Liver (tissue), 3 donors: ENCODE measurements at regions not wholly inside any gene's neighbourhood (a gene's known extent, or its start where the extent isn't known, plus 50 kb on each side); places are given as distances from the start of the nearest gene placed in this dataset.

Experiments used
- ATF3 ChIP-seq: IDR thresholded peaks from 2 replicates; pipeline ENCODE4 v1.6.1; 2016; ENCODE audit warnings: antibody characterized with exemption
- CTCF ChIP-seq: fragments of 150-350 bp; IDR thresholded peaks from 2 replicates; pipeline ENCODE4 v1.5.1; 2017; ENCODE audit warnings: improper control_type of control experiment, low read depth, low read length; ENCODE audit not compliant: missing input control
- EGR1 ChIP-seq, 2 donors: IDR thresholded peaks; 2 replicates each; pipeline ENCODE4 v1.6.1; 2016 to 2018; ENCODE audit warnings: antibody characterized with exemption in 2 of 2, low read depth in 2 of 2
- FOXA1 ChIP-seq: IDR thresholded peaks from 2 replicates; pipeline ENCODE4 v1.6.1; 2016; ENCODE audit warnings: antibody characterized with exemption
- GABPA ChIP-seq, 2 donors: IDR thresholded peaks in 1 of 2; conservative IDR thresholded peaks in 1 of 2; 2 replicates each; pipeline ENCODE4 v1.6.1; 2016; ENCODE audit warnings: antibody characterized with exemption in 2 of 2, mild to moderate bottlenecking in 1 of 2, moderate library complexity in 1 of 2
- HNF4A ChIP-seq, 2 donors: conservative IDR thresholded peaks; 2 replicates each; pipeline ENCODE4 v1.6.1; 2016; ENCODE audit warnings: antibody characterized with exemption in 2 of 2, mild to moderate bottlenecking in 2 of 2
- JUND ChIP-seq, 2 donors: IDR thresholded peaks; 2 replicates each; pipeline ENCODE4 v1.6.1; 2016; ENCODE audit warnings: antibody characterized with exemption in 2 of 2
- NR2F2 ChIP-seq: IDR thresholded peaks from 2 replicates; pipeline ENCODE4 v1.6.1; 2016; ENCODE audit warnings: antibody characterized with exemption
- RAD21 ChIP-seq, 2 donors: IDR thresholded peaks; 2 replicates each; pipeline ENCODE4 v1.6.1; 2016; ENCODE audit warnings: antibody characterized with exemption in 2 of 2, mild to moderate bottlenecking in 2 of 2
- REST ChIP-seq: IDR thresholded peaks from 2 replicates; pipeline ENCODE4 v1.6.1; 2016; ENCODE audit warnings: antibody characterized with exemption, mild to moderate bottlenecking
- SP1 ChIP-seq: IDR thresholded peaks from 2 replicates; pipeline ENCODE4 v1.6.1; 2018; ENCODE audit warnings: antibody characterized with exemption, mild to moderate bottlenecking
- TAF1 ChIP-seq: conservative IDR thresholded peaks from 2 replicates; pipeline ENCODE4 v1.6.1; 2016; ENCODE audit warnings: antibody characterized with exemption, mild to moderate bottlenecking
- YY1 ChIP-seq: IDR thresholded peaks from 2 replicates; pipeline ENCODE4 v1.6.1; 2016; ENCODE audit warnings: antibody characterized with exemption, mild to moderate bottlenecking
- ZBTB33 ChIP-seq: IDR thresholded peaks from 2 replicates; pipeline ENCODE4 v1.6.1; 2016; ENCODE audit warnings: antibody characterized with exemption
- donor health status: healthy.
- donor health status: healthy.

- no peak for TF ChIP-seq EGR1 (IDR thresholded peaks at IDR 0.05; ENCODE audit: low read depth in 2 of 2)
- no peak for TF ChIP-seq CTCF
- TF ChIP-seq FOXA1 = no peak
- TF ChIP-seq TAF1 = no peak
- no peak for TF ChIP-seq SP1
- no peak for TF ChIP-seq GABPA (IDR thresholded peaks at IDR 0.05 in 1 of 2, conservative IDR thresholded peaks at IDR 0.05 in 1 of 2)
- TF ChIP-seq RAD21 (IDR thresholded peaks at IDR 0.05) = no peak
- no peak for TF ChIP-seq ATF3
- TF ChIP-seq ZBTB33 = no peak
- no peak for TF ChIP-seq HNF4A (conservative IDR thresholded peaks at IDR 0.05)
- no peak for TF ChIP-seq REST
- TF ChIP-seq YY1 = no peak
- no peak for TF ChIP-seq JUND (IDR thresholded peaks at IDR 0.05)
- no peak for TF ChIP-seq NR2F2
Measured at GRCh38 chr16:62715701-62716100, 679.5 kb upstream of the CDH8 start.
